ENCODE measurements at regions not wholly inside any gene's neighbourhood (a gene's known extent, or its start where the extent isn't known, plus 50 kb on each side); places are given as distances from the start of the nearest gene placed in this dataset.

GRCh38 chr9:38214432-38214831 lies 145.4 kb upstream of the SHB start:
- TF ChIP-seq EZH2phosphoT487 (IDR thresholded peaks at IDR 0.05; ENCODE audit: low read depth): no peak
- TF ChIP-seq, protein P1, sequence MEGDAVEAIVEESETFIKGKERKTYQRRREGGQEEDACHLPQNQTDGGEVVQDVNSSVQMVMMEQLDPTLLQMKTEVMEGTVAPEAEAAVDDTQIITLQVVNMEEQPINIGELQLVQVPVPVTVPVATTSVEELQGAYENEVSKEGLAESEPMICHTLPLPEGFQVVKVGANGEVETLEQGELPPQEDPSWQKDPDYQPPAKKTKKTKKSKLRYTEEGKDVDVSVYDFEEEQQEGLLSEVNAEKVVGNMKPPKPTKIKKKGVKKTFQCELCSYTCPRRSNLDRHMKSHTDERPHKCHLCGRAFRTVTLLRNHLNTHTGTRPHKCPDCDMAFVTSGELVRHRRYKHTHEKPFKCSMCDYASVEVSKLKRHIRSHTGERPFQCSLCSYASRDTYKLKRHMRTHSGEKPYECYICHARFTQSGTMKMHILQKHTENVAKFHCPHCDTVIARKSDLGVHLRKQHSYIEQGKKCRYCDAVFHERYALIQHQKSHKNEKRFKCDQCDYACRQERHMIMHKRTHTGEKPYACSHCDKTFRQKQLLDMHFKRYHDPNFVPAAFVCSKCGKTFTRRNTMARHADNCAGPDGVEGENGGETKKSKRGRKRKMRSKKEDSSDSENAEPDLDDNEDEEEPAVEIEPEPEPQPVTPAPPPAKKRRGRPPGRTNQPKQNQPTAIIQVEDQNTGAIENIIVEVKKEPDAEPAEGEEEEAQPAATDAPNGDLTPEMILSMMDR (IDR thresholded peaks at IDR 0.05; ENCODE audit: low read depth, low read length): no peak

Measured in OCI-LY3 (cell line).